BJ (cell line): ENCODE measurements at regions not wholly inside any gene's neighbourhood (a gene's known extent, or its start where the extent isn't known, plus 50 kb on each side); places are given as distances from the start of the nearest gene placed in this dataset.

Source experiments
- CTCF ChIA-PET: fragments of 350-600 bp; formaldehyde crosslinking; extraction: SDS; loops from one replicate; lab custom pipeline; 2021; ENCODE audit warnings: antibody characterized with exemption, inconsistent platforms; lab: Yijun Ruan, JAX
- POLR2A ChIA-PET: fragments of 300-600 bp; sonication (Branson Sonifier 250); formaldehyde crosslinking; extraction: SDS; loops from one replicate; lab custom pipeline; 2021; ENCODE audit warnings: antibody characterized with exemption; lab: Charles Lee
- DNase-seq: peaks from one replicate; pipeline ENCODE4 v3.0.0-alpha.2; 2011; ENCODE audit warnings: low read depth
- H3K27me3 ChIP-seq: 2 replicates; pipeline ENCODE4 v1.6.0; 2011; ENCODE audit warnings: low read length; ENCODE audit not compliant: control insufficient read depth, insufficient read depth
- H3K36me3 ChIP-seq: 2 replicates; pipeline ENCODE4 v1.5.1; 2011; ENCODE audit warnings: low read length; ENCODE audit not compliant: control insufficient read depth, insufficient read depth
- H3K4me3 ChIP-seq: 2 replicates; pipeline ENCODE4 v1.5.1; 2011; ENCODE audit warnings: low read depth, mild to moderate bottlenecking, control low read depth, low read length
- TF ChIP-seq, protein P1 (sequence below): IDR thresholded peaks from 2 replicates; pipeline ENCODE4 v1.5.1; 2011; ENCODE audit warnings: low read depth, mild to moderate bottlenecking, control low read depth, inconsistent platforms, low read length, moderate library complexity; ENCODE audit not compliant: insufficient read depth

DNA sequence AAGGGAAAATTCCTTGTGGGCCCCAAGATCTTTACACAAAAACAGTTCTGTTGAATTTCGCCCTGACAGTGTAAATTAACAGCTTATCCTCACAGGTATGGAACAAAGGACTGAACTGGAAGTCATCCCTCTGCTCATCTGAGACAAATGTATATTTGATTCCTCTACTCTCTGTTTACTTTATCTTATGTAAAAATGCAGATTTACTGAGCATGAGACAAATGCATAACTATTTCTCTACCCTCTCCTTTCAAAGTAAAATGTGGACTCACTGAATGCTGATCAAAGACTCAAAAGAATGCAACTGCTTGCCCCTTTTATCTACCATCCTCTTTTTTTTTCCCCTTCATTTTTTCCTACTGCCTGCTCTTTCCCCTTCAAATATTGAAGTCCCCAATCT is 98.6 kb upstream of the CRBN start:
- Histone ChIP-seq H3K27me3 (no peaks in the 10 kb centered on the region), H3K36me3 (no peaks in the 10 kb centered on the region), H3K4me3 (no peak overlapping the region)
- ChIA-PET CTCF (no interaction called here), POLR2A (no interaction called here)
- TF ChIP-seq, protein P1, sequence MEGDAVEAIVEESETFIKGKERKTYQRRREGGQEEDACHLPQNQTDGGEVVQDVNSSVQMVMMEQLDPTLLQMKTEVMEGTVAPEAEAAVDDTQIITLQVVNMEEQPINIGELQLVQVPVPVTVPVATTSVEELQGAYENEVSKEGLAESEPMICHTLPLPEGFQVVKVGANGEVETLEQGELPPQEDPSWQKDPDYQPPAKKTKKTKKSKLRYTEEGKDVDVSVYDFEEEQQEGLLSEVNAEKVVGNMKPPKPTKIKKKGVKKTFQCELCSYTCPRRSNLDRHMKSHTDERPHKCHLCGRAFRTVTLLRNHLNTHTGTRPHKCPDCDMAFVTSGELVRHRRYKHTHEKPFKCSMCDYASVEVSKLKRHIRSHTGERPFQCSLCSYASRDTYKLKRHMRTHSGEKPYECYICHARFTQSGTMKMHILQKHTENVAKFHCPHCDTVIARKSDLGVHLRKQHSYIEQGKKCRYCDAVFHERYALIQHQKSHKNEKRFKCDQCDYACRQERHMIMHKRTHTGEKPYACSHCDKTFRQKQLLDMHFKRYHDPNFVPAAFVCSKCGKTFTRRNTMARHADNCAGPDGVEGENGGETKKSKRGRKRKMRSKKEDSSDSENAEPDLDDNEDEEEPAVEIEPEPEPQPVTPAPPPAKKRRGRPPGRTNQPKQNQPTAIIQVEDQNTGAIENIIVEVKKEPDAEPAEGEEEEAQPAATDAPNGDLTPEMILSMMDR = no peak
- no peak for DNase-seq

GRCh38 chr3:3276630-3277029 is 97.1 kb upstream of the CRBN start:
- no peak overlapping the region for H3K4me3 ChIP-seq
- CTCF ChIA-PET = no interaction called here
- POLR2A ChIA-PET = no interaction called here
- no peak for DNase-seq
- H3K36me3 ChIP-seq = no peaks in the 10 kb centered on the region
- H3K27me3 ChIP-seq = no peaks in the 10 kb centered on the region
- TF ChIP-seq, protein P1 = no peak

DNA sequence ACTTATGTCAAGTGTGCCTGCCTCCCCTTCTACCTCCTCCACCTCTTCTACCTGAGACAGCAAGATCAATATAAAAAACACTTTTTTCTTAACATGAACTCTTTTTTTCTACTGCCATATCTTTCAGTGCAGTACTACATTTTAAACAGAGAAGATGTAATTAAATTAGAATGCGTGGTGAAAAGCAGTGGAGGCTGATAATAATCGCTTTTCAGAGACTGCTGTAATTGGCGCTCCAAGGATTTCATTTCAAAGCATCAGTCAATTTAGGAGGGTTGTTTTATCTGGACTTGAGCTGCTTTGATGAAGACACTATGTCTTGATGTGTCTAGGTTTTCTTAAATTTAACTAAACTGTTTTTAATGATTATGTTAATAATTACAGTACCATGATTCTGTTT is 85.3 kb upstream of the CRBN start:
- no peak for DNase-seq
- Histone ChIP-seq H3K36me3 (no peaks in the 10 kb centered on the region), H3K27me3 (no peaks in the 10 kb centered on the region), H3K4me3 (no peak overlapping the region)
- CTCF ChIA-PET = no interaction called here
- TF ChIP-seq, protein P1 = no peak
- POLR2A ChIA-PET = no interaction called here

- POLR2A ChIA-PET = no interaction called here
- Histone ChIP-seq H3K27me3 (no peaks in the 10 kb centered on the region), H3K36me3 (no peaks in the 10 kb centered on the region), H3K4me3 (no peak overlapping the region)
- CTCF ChIA-PET = no interaction called here
- TF ChIP-seq, protein P1 = no peak
- no peak for DNase-seq
Observed at GRCh38 chr3:3260870-3261269, 81.4 kb upstream of the CRBN start.

DNA sequence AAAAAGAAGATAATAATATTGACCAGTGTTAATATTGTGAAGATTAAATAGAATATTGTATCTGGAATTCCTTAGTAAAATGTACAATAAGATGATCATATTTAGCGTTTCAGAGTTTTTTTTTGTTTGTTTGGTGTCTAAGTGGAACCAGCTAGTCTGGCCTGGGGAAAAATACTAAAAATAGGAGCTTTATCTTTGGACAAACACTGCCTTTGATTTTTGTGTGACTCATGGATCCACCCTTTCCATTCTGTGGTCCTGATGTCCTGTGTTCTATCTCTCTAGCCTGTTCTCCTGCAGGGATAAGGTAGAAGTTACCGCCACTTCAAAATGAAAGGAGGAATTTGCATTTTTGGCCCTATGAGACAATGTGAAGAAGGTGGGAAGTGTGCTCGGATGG is 79.7 kb upstream of the CRBN start:
- H3K27me3 ChIP-seq = no peaks in the 10 kb centered on the region
- TF ChIP-seq, protein P1 = no peak
- H3K36me3 ChIP-seq = no peaks in the 10 kb centered on the region
- ChIA-PET CTCF (no interaction called here), POLR2A (no interaction called here)
- DNase-seq = no peak
- no peak overlapping the region for H3K4me3 ChIP-seq
